Heart right ventricle (tissue), 16 donors: ENCODE measurements at regions not wholly inside any gene's neighbourhood (a gene's known extent, or its start where the extent isn't known, plus 50 kb on each side); places are given as distances from the start of the nearest gene placed in this dataset.

Experiments
- ATAC-seq, 8 donors: fragments of 200-7000 bp; cut with Tn5 transposase; one replicate each; pipeline ENCODE4 v1.9.1; 2020; ENCODE audit warnings: mild to moderate bottlenecking in 8 of 8, moderate library complexity in 8 of 8, moderate number of reproducible peaks in 1 of 8
- DNase-seq, 2 donors: peaks; one replicate each; pipeline ENCODE4 v3.0.0-alpha.2; 2020
- H3K27ac ChIP-seq, 10 donors: fragments of 200-600 bp; sonication (generic) in 2 of 10; one replicate each; pipeline versions ENCODE4 v1.5.0 to v1.8.0; 2020 to 2022; ENCODE audit warnings: mild to moderate bottlenecking in 3 of 10
- H3K27me3 ChIP-seq, 7 donors: fragments of 200-600 bp; one replicate each; pipeline ENCODE4 v1.8.0; 2021 to 2022; ENCODE audit warnings: mild to moderate bottlenecking in 2 of 7
- H3K36me3 ChIP-seq, 9 donors: fragments of 200-600 bp; sonication (generic) in 1 of 9; one replicate each; pipeline versions ENCODE4 v1.5.0 to v1.8.0; 2020 to 2022; ENCODE audit warnings: mild to moderate bottlenecking in 2 of 9
- H3K4me1 ChIP-seq, 9 donors: fragments of 200-600 bp; sonication (generic) in 1 of 9; one replicate each; pipeline versions ENCODE4 v1.5.0 to v1.8.0; 2020 to 2022; ENCODE audit warnings: mild to moderate bottlenecking in 4 of 9
- H3K4me3 ChIP-seq, 10 donors: fragments of 200-600 bp; sonication (generic) in 2 of 10; one replicate each; pipeline versions ENCODE4 v1.5.0 to v1.8.0; 2020 to 2022; ENCODE audit warnings: mild to moderate bottlenecking in 7 of 10, moderate library complexity in 2 of 10
- H3K9me3 ChIP-seq, 11 donors: fragments of 200-600 bp in 10 of 11; sonication (generic) in 2 of 11; one replicate each; pipeline versions ENCODE4 v1.5.0 to v1.8.0; 2013 to 2022; ENCODE audit warnings: mild to moderate bottlenecking in 2 of 11, control low read depth in 1 of 11, moderate library complexity in 1 of 11
- WGBS, 2 donors: extraction: QIAGEN DNeasy Blood & Tissue Kit; methylation state at CpG; one replicate each; pipeline ENCODE4 v1.1.7; 2013; ENCODE audit warnings: inconsistent platforms in 1 of 2; 5-methylcytosine and 5-hydroxymethylcytosine counted together
- intact Hi-C, 10 donors: fragments of 100-400 bp; cut with DNase I; formaldehyde crosslinking; loops; one replicate each; pipeline versions ENCODE4 v1.11.1 to v1.14.2; 2022
- TF ChIP-seq, protein P1 (sequence below), 9 donors: fragments of 200-600 bp; sonication (generic) in 2 of 9; IDR thresholded peaks; one replicate each; pipeline versions ENCODE4 v1.5.0 to v1.8.0; 2021 to 2022; ENCODE audit warnings: antibody characterized with exemption in 9 of 9, mild to moderate bottlenecking in 5 of 9, moderate library complexity in 1 of 9
- donor health status: Arrhythmogenic right ventricular cardiomyopathy.
- donor health status: ischemic (EF 13 %, LVEDD 7.1; RV severe dilation, severe dysfunction).
- donor health status: healthy with polysubstance abuse.
- donor health status: DM: no; HTN: yes; CAD: no.
- donor health status: DM: no; HTN: no; CAD: no.
- donor health status: ischemic (EF 25% LVEDD 6.9; RV normal size, moderate dysfunction).
- donor health status: ischemic (EF 25% LVEDD 5.7; RV mildly dilated, moderate dysfunction).
- donor health status: healthy.
- donor health status: DM: yes; HTN: yes; CAD: no.
- donor health status: Ischemic cardiomyopathy.
- donor health status: ischemic (EF 35%, LVEDD 5.7; RV mildly dilated, moderate dysfunction).
- donor health status: nonischemic (EF 11% LVEDD 7.7; RV severe dilation, severe dysfunction).
- donor health status: DM: yes; HTN: yes; CAD: no.
- donor health status: PGD.
- donor health status: ischemic (EF 29% LVEDD 5.4; RV normal size, mild dysfunction).
- donor health status: nonischemic (EF 23%, LVEDD 6.1; RV moderate dilation, normal function).

DNA sequence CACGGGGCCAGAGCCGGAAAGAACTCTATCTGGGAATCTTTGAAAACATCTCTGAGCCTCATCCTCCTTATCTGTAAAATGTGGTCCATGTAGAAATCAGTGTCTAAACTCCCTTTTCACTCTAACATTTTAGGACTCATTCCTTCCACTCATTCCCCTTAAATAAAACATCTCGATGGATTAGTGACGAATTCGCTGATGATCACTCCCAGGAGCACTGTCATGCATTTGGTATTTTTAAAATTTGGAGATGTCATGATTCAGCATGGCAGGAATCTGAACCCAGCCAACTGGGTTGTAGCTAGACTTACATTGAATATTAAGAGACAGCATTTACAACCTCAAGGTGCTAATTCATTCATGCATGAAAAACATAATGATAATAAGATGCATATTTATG lies 88.1 kb downstream of the SPANXN3 start:
- Histone ChIP-seq H3K27ac (no peak overlapping the region), H3K36me3 (no peaks in the 10 kb centered on the region), H3K4me1 (no peaks in the 10 kb centered on the region), H3K4me3 (no peak overlapping the region), H3K9me3 (no peaks in the 10 kb centered on the region), H3K27me3 (no peaks in the 10 kb centered on the region)
- no peak for ATAC-seq
- DNase-seq = no peak
- TF ChIP-seq, protein P1, sequence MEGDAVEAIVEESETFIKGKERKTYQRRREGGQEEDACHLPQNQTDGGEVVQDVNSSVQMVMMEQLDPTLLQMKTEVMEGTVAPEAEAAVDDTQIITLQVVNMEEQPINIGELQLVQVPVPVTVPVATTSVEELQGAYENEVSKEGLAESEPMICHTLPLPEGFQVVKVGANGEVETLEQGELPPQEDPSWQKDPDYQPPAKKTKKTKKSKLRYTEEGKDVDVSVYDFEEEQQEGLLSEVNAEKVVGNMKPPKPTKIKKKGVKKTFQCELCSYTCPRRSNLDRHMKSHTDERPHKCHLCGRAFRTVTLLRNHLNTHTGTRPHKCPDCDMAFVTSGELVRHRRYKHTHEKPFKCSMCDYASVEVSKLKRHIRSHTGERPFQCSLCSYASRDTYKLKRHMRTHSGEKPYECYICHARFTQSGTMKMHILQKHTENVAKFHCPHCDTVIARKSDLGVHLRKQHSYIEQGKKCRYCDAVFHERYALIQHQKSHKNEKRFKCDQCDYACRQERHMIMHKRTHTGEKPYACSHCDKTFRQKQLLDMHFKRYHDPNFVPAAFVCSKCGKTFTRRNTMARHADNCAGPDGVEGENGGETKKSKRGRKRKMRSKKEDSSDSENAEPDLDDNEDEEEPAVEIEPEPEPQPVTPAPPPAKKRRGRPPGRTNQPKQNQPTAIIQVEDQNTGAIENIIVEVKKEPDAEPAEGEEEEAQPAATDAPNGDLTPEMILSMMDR (IDR thresholded peaks at IDR 0.05) = no peak
- 61 to 64% methylated on average over 5 of the region's 5 CpGs for WGBS, 2 donors
- intact Hi-C loops = no loop called here

DNA sequence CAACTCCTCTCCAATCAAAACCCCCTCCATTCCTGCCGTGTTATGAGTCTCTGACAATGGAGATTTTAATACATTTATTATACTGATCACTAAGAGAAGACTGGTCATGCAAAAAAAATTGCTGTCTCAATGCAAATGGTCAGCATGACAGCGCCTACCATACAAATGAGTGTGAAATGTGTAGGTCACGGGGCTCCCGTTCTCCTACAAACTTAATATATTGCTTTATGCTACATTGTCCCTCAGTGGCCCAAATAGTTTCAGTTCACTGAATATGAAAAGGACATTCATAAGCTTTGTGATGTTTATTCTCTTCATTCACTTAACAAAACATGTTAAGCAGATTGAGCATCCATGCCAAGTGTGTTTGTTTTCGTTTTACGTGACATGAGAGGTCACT lies 116.1 kb downstream of the SPANXN3 start:
- Histone ChIP-seq H3K4me1 (no peaks in the 10 kb centered on the region), H3K36me3 (no peaks in the 10 kb centered on the region), H3K27me3 (no peaks in the 10 kb centered on the region), H3K27ac (no peak overlapping the region), H3K4me3 (no peak overlapping the region), H3K9me3 (no peaks in the 10 kb centered on the region)
- 75 to 87% methylated on average over 6 of the region's 6 CpGs for WGBS, 2 donors
- intact Hi-C loops = loop anchor here in 1 of 10 donors (10.0 kb wide), 1 partner anchor 476 kb away; no protein-coding TSS in a partner anchor
- no peak for DNase-seq
- TF ChIP-seq, protein P1 (IDR thresholded peaks at IDR 0.05) = no peak
- no peak for ATAC-seq

DNA sequence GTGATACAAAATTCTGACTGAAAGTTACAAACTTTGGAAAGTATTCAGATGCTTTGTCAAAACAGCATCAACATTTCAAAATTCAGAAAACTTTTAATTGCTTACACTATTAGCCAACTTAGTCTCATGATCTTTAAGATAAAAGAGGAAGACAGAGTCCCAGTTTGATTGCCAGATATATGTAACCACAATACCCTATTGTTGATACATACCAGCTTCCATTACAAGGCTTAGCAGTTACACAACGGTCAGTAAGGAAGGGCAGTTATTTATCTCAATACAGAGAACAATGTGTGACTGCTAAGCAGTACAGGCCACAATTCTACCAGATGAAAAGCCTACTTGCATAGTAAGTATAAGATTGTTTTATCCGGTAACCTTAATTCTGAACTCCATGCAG lies 138.4 kb downstream of the SPANXN3 start:
- 63 to 68% methylated on average over 2 of the region's 2 CpGs for WGBS, 2 donors
- Histone ChIP-seq H3K9me3 (peaks cover 0 to 29% (median 0%) of the 10 kb centered on the region in 11 donors), H3K4me1 (no peaks in the 10 kb centered on the region), H3K4me3 (no peak overlapping the region), H3K36me3 (no peaks in the 10 kb centered on the region), H3K27ac (no peak overlapping the region), H3K27me3 (no peaks in the 10 kb centered on the region)
- no peak for DNase-seq
- TF ChIP-seq, protein P1 (IDR thresholded peaks at IDR 0.05) = no peak
- intact Hi-C loops = loop anchor here in 1 of 10 donors (10.0 kb wide), 1 partner anchor 1004 kb away; no protein-coding TSS in a partner anchor
- no peak for ATAC-seq

DNA sequence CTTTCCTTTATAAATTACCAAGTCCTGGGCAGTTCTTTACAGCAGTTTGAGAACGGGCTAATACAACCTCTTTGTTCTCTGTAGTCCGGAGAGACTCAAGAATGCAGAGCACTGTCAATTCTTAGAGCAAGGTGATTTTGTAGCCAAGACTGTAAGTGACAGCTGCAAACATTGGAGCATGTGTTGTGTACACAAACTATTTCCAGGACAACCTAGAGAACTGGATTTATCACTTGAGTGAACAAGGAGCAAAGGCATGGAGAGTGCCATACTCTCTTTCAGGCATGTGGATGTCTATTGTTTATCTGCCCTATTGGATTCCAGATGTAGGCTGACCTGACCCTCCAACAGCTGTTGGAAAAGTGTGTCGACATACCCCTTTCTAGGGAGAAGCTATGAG lies 153.9 kb downstream of the SPANXN3 start:
- H3K4me1 ChIP-seq = no peaks in the 10 kb centered on the region
- intact Hi-C loops = no loop called here
- 55 to 63% methylated on average over 3 of the region's 3 CpGs for WGBS, 2 donors
- TF ChIP-seq, protein P1 (IDR thresholded peaks at IDR 0.05) = no peak
- ATAC-seq = no peak
- H3K36me3 ChIP-seq = no peaks in the 10 kb centered on the region
- no peak for DNase-seq
- peaks cover 0 to 12% (median 0%) of the 10 kb centered on the region in 11 donors for H3K9me3 ChIP-seq
- no peaks in the 10 kb centered on the region for H3K27me3 ChIP-seq
- H3K27ac ChIP-seq = no peak overlapping the region
- H3K4me3 ChIP-seq = no peak overlapping the region
